Panc1 (cell line): ENCODE measurements at regions not wholly inside any gene's neighbourhood (a gene's known extent, or its start where the extent isn't known, plus 50 kb on each side); places are given as distances from the start of the nearest gene placed in this dataset.

Source experiments
- ATAC-seq: fragments of 200-7000 bp; cut with Tn5 transposase; 2 replicates; pipeline ENCODE4 v1.9.1; 2020; ENCODE audit warnings: mild to moderate bottlenecking, moderate library complexity
- BruUV-seq: library from RNA; stranded (reverse); fragments of 400-500 nt; replicated peaks from 2 replicates; lab custom pipeline; 2021; lab: Mats Ljungman, UMichigan
- CTCF ChIA-PET: fragments of 300-600 bp; sonication (Branson Sonifier 250); formaldehyde crosslinking; loops from one replicate; lab custom pipeline; 2022; ENCODE audit warnings: antibody characterized with exemption; lab: Charles Lee
- POLR2A ChIA-PET: fragments of 300-600 bp; sonication (Branson Sonifier 250); formaldehyde crosslinking; loops from one replicate; lab custom pipeline; 2022; ENCODE audit warnings: antibody characterized with exemption; lab: Charles Lee
- DNase-seq: peaks from one replicate; pipeline ENCODE4 v3.0.0-alpha.2; 2010; ENCODE audit warnings: low read depth, low spot score
- H3K27ac ChIP-seq: 2 replicates; pipeline ENCODE4 v1.5.1; 2011; ENCODE audit warnings: mild to moderate bottlenecking, low read length, inconsistent platforms
- H3K27me3 ChIP-seq: fragments of 200-500 bp; sonication (Bioruptor generic); 2 replicates; pipeline ENCODE4 v1.6.0; 2014; ENCODE audit warnings: low read length, inconsistent platforms; ENCODE audit not compliant: control insufficient read depth, insufficient read depth
- H3K36me3 ChIP-seq: fragments of 200-500 bp; sonication (Bioruptor generic); 2 replicates; pipeline ENCODE4 v1.5.1; 2014; ENCODE audit warnings: inconsistent platforms, mild to moderate bottlenecking, low read length, moderate library complexity; ENCODE audit not compliant: control insufficient read depth, insufficient read depth
- H3K4me1 ChIP-seq: 2 replicates; pipeline ENCODE4 v1.5.1; 2011; ENCODE audit warnings: inconsistent platforms, mild to moderate bottlenecking, low read length, moderate library complexity; ENCODE audit not compliant: control insufficient read depth, insufficient read depth
- H3K4me3 ChIP-seq, 2 experiments: 2 replicates each; pipeline ENCODE4 v1.5.1; 2011 to 2012; ENCODE audit warnings: low read depth in 2 of 2, low read length in 2 of 2, mild to moderate bottlenecking in 2 of 2, inconsistent platforms in 1 of 2, moderate library complexity in 1 of 2
- H3K9me3 ChIP-seq: fragments of 200-500 bp; sonication (Bioruptor generic); 2 replicates; pipeline ENCODE4 v1.5.1; 2014; ENCODE audit warnings: low read depth, mild to moderate bottlenecking, inconsistent platforms, low read length, moderate library complexity; ENCODE audit not compliant: control insufficient read depth, insufficient read depth
- CTCF ChIP-seq: fragments of 450-650 bp; IDR thresholded peaks from 2 replicates; pipeline ENCODE4 v1.5.1; 2017; ENCODE audit warnings: mild to moderate bottlenecking
- POLR2AphosphoS5 ChIP-seq: IDR thresholded peaks from 2 replicates; pipeline ENCODE4 v1.6.1; 2012; ENCODE audit warnings: mild to moderate bottlenecking, low read depth, low read length, moderate library complexity
- REST ChIP-seq, 2 experiments: IDR thresholded peaks; 2 replicates each; pipeline ENCODE4 v1.6.1; 2011 to 2012; ENCODE audit warnings: low read depth in 2 of 2, control low read depth in 1 of 2, low read length in 1 of 2, mild to moderate bottlenecking in 1 of 2, moderate library complexity in 1 of 2; ENCODE audit not compliant: insufficient read depth in 1 of 2
- SIN3A ChIP-seq: IDR thresholded peaks from 2 replicates; pipeline ENCODE4 v1.6.1; 2012; ENCODE audit warnings: low read depth, mild to moderate bottlenecking, low read length, moderate library complexity, borderline replicate concordance; ENCODE audit not compliant: insufficient read depth
- TCF7L2 ChIP-seq: IDR thresholded peaks from 2 replicates; pipeline ENCODE4 v1.6.1; 2011; ENCODE audit warnings: mild to moderate bottlenecking, low read depth, low read length, inconsistent platforms
- in situ Hi-C: cut with HindIII; loops from 2 replicates; pipeline ENCODE4 v1.10.0; 2016; ENCODE audit warnings: low sequenced_read_pairs, low pct_unique_long_range_greater_than_20kb
- intact Hi-C: fragments of 100-400 bp; cut with micrococcal nuclease; formaldehyde crosslinking; loops from one replicate; pipeline ENCODE4 v1.10.0; 2022; ENCODE audit not compliant: unreplicated experiment

- ChIA-PET CTCF (interaction anchor here (0.7 kb wide), 1 partner anchor 127 kb away, joined by 3 read pairs; no protein-coding TSS in a partner anchor), POLR2A (no interaction called here)
- TF ChIP-seq POLR2AphosphoS5 (no peak), CTCF (no peak), SIN3A (no peak), TCF7L2 (no peak), REST (IDR thresholded peaks at IDR 0.05; ENCODE audit: insufficient read depth in 1 of 2, low read depth in 2 of 2, low read length in 1 of 2) (no peak)
- Histone ChIP-seq H3K9me3 (no peaks in the 10 kb centered on the region), H3K4me3 (no peak overlapping the region), H3K27ac (no peak overlapping the region), H3K4me1 (no peaks in the 10 kb centered on the region), H3K27me3 (no peaks in the 10 kb centered on the region), H3K36me3 (no peaks in the 10 kb centered on the region)
- ATAC-seq (no peak), DNase-seq (no peak)
- in situ Hi-C loops = no loop called here
- intact Hi-C loops = no loop called here
- no TSS peak for BruUV-seq
These were observed 99.9 kb downstream of the AREG start for GRCh38 chr4:74544655-74545361.

GRCh38 chr4:74545448-74545847 lies 100.5 kb downstream of the AREG start:
- no peak for ATAC-seq
- TF ChIP-seq CTCF = no peak
- no peak for TF ChIP-seq REST (IDR thresholded peaks at IDR 0.05; ENCODE audit: insufficient read depth in 1 of 2, low read depth in 2 of 2, low read length in 1 of 2)
- no peak for TF ChIP-seq POLR2AphosphoS5
- no peak for TF ChIP-seq SIN3A
- TF ChIP-seq TCF7L2 = no peak
- H3K36me3 ChIP-seq = no peaks in the 10 kb centered on the region
- intact Hi-C loops (no loop called here), in situ Hi-C loops (no loop called here)
- H3K27ac ChIP-seq = no peak overlapping the region
- H3K4me3 ChIP-seq = no peak overlapping the region
- H3K9me3 ChIP-seq = no peaks in the 10 kb centered on the region
- POLR2A ChIA-PET = no interaction called here
- no peaks in the 10 kb centered on the region for H3K4me1 ChIP-seq
- H3K27me3 ChIP-seq = no peaks in the 10 kb centered on the region
- CTCF ChIA-PET = no interaction called here
- DNase-seq = no peak
- no TSS peak for BruUV-seq
